CD14-positive monocyte (primary cell): ENCODE measurements at regions not wholly inside any gene's neighbourhood (a gene's known extent, or its start where the extent isn't known, plus 50 kb on each side); places are given as distances from the start of the nearest gene placed in this dataset.

ENCODE experiments used
- DNase-seq, 3 donors: peaks; one replicate each; pipeline ENCODE4 v3.0.0-alpha.2; 2011 to 2022
- H2AFZ ChIP-seq: 2 replicates; pipeline ENCODE4 v1.6.0; 2012; ENCODE audit warnings: mild to moderate bottlenecking, low read depth, low read length, inconsistent platforms; ENCODE audit not compliant: insufficient read depth, poor library complexity, severe bottlenecking
- H3K27ac ChIP-seq, 2 donors: 1 replicate in 1 of 2; 2 replicates in 1 of 2; pipeline ENCODE4 v1.5.1; 2012 to 2013; ENCODE audit warnings: low read length in 2 of 2, control low read depth in 1 of 2, inconsistent platforms in 1 of 2, low read depth in 1 of 2, mild to moderate bottlenecking in 1 of 2
- H3K27me3 ChIP-seq, 2 donors: one replicate each; pipeline versions ENCODE4 v1.6.0 to v1.6.1; 2011 to 2013; ENCODE audit warnings: low read length in 2 of 2; ENCODE audit not compliant: control insufficient read depth in 2 of 2, insufficient read depth in 2 of 2
- H3K36me3 ChIP-seq, 2 donors: replicated peaks in 1 of 2; 1 replicate in 1 of 2; 2 replicates in 1 of 2; pipeline versions ENCODE4 v1.5.1 to v1.6.1; 2012 to 2013; ENCODE audit warnings: low read length in 2 of 2, control low read depth in 1 of 2, inconsistent platforms in 1 of 2, mild to moderate bottlenecking in 1 of 2; ENCODE audit not compliant: insufficient read depth in 2 of 2, control insufficient read depth in 1 of 2
- H3K4me1 ChIP-seq, 2 donors: 1 replicate in 1 of 2; 2 replicates in 1 of 2; pipeline versions ENCODE4 v1.5.1 to v1.6.1; 2012 to 2013; ENCODE audit warnings: low read length in 2 of 2, control low read depth in 1 of 2, inconsistent platforms in 1 of 2, mild to moderate bottlenecking in 1 of 2, moderate library complexity in 1 of 2; ENCODE audit not compliant: insufficient read depth in 2 of 2, control insufficient read depth in 1 of 2
- H3K4me2 ChIP-seq: replicated peaks from 2 replicates; pipeline ENCODE3; 2012; ENCODE audit warnings: low read length, moderate library complexity, mild to moderate bottlenecking; ENCODE audit not compliant: poor library complexity, severe bottlenecking; ENCODE audit errors: extremely low read depth
- H3K4me3 ChIP-seq, 3 experiments: fragments of 200-600 bp in 1 of 3; sonication (generic) in 1 of 3; replicated peaks in 1 of 3; 1 replicate in 2 of 3; 2 replicates in 1 of 3; pipeline ENCODE4 v1.5.1; 2011 to 2013; ENCODE audit warnings: low read length in 3 of 3, mild to moderate bottlenecking in 3 of 3, control low read depth in 2 of 3, low read depth in 2 of 3, inconsistent platforms in 1 of 3, moderate library complexity in 1 of 3
- H3K79me2 ChIP-seq: 2 replicates; pipeline ENCODE4 v1.6.0; 2012; ENCODE audit warnings: mild to moderate bottlenecking, control low read depth, inconsistent platforms, low read length, moderate library complexity; ENCODE audit not compliant: insufficient read depth
- H3K9ac ChIP-seq: 2 replicates; pipeline ENCODE4 v1.6.0; 2017; ENCODE audit warnings: low read length, mild to moderate bottlenecking; ENCODE audit not compliant: insufficient read depth, poor library complexity, severe bottlenecking
- H3K9me3 ChIP-seq, 2 donors: replicated peaks in 1 of 2; 1 replicate in 1 of 2; 2 replicates in 1 of 2; pipeline versions ENCODE4 v1.5.1 to v1.6.1; 2012 to 2013; ENCODE audit warnings: low read length in 2 of 2, control low read depth in 1 of 2; ENCODE audit not compliant: control insufficient read depth in 1 of 2, insufficient read depth in 1 of 2
- H4K20me1 ChIP-seq: 2 replicates; pipeline ENCODE4 v1.6.0; 2012; ENCODE audit warnings: mild to moderate bottlenecking, low read length, control low read depth, moderate library complexity; ENCODE audit not compliant: insufficient read depth
- H3K27ac Mint-ChIP-seq, 7 donors: one replicate each; pipeline ENCODE4 v1.8.0; 2020; ENCODE audit warnings: mild to moderate bottlenecking in 7 of 7, mixed read lengths in 7 of 7, moderate library complexity in 6 of 7, inconsistent platforms in 2 of 7
- H3K27me3 Mint-ChIP-seq, 3 donors: one replicate each; pipeline ENCODE4 v1.8.0; 2021 to 2022; ENCODE audit warnings: low read depth in 3 of 3, mild to moderate bottlenecking in 3 of 3, mixed read lengths in 3 of 3, moderate library complexity in 3 of 3, inconsistent platforms in 1 of 3
- H3K36me3 Mint-ChIP-seq, 2 donors: one replicate each; pipeline ENCODE4 v1.8.0; 2020; ENCODE audit warnings: mixed read lengths in 2 of 2, inconsistent platforms in 1 of 2, mild to moderate bottlenecking in 1 of 2
- H3K4me1 Mint-ChIP-seq: one replicate; pipeline ENCODE4 v1.8.0; 2020; ENCODE audit warnings: mild to moderate bottlenecking, mixed read lengths
- H3K4me3 Mint-ChIP-seq, 2 donors: one replicate each; pipeline ENCODE4 v1.8.0; 2020; ENCODE audit warnings: mild to moderate bottlenecking in 2 of 2, mixed read lengths in 2 of 2, moderate library complexity in 1 of 2
- H3K9me3 Mint-ChIP-seq, 7 donors: one replicate each; pipeline ENCODE4 v1.8.0; 2020 to 2022; ENCODE audit warnings: mixed read lengths in 7 of 7, mild to moderate bottlenecking in 6 of 7, moderate library complexity in 6 of 7, inconsistent platforms in 2 of 7
- CTCF ChIP-seq: fragments of 200-600 bp; IDR thresholded peaks from one replicate; pipeline ENCODE4 v1.8.0; 2022; ENCODE audit warnings: antibody characterized with exemption, mild to moderate bottlenecking
- WGBS: methylation state at CpG from one replicate; pipeline ENCODE4 v1.1.5; 2013; ENCODE audit warnings: missing lambda C conversion rate; ENCODE audit not compliant: insufficient coverage; 5-methylcytosine and 5-hydroxymethylcytosine counted together
- intact Hi-C, 2 donors: fragments of 100-400 bp; cut with micrococcal nuclease; formaldehyde crosslinking; loops; one replicate each; pipeline versions ENCODE4 v1.15.0 to v1.15.1; 2023

GRCh38 chr4:170307182-170307581 lies 217.4 kb upstream of the AADAT start:
- Mint-ChIP-seq H3K4me1 (no peaks in the 10 kb centered on the region), H3K9me3 (peaks cover 0 to 8% (median 3%) of the 10 kb centered on the region in 7 donors), H3K36me3 (no peaks in the 10 kb centered on the region), H3K27ac (no peak overlapping the region), H3K4me3 (no peak overlapping the region), H3K27me3 (no peaks in the 10 kb centered on the region)
- Histone ChIP-seq H3K4me1 (no peaks in the 10 kb centered on the region), H3K9me3 (no peaks in the 10 kb centered on the region), H3K4me3 (no peak overlapping the region), H3K9ac (no peak overlapping the region), H4K20me1 (no peaks in the 10 kb centered on the region), H3K4me2 (no peak overlapping the region), H3K36me3 (no peaks in the 10 kb centered on the region), H2AFZ (no peak overlapping the region), H3K27me3 (no peaks in the 10 kb centered on the region), H3K27ac (no peak overlapping the region), H3K79me2 (no peaks in the 10 kb centered on the region)
- WGBS = no CpG with 5 or more reads among the region's 1 CpG
- no peak for TF ChIP-seq CTCF
- no peak for DNase-seq
- intact Hi-C loops = no loop called here

GRCh38 chr4:170306208-170306607 lies 216.5 kb upstream of the AADAT start:
- Histone ChIP-seq H3K36me3 (no peaks in the 10 kb centered on the region), H3K4me1 (no peaks in the 10 kb centered on the region), H3K4me3 (no peak overlapping the region), H4K20me1 (no peaks in the 10 kb centered on the region), H3K79me2 (no peaks in the 10 kb centered on the region), H3K4me2 (no peak overlapping the region), H3K27ac (no peak overlapping the region), H3K9ac (no peak overlapping the region), H3K9me3 (no peaks in the 10 kb centered on the region), H3K27me3 (no peaks in the 10 kb centered on the region), H2AFZ (no peak overlapping the region)
- Mint-ChIP-seq H3K4me1 (no peaks in the 10 kb centered on the region), H3K9me3 (peaks cover 0 to 7% (median 0%) of the 10 kb centered on the region in 7 donors), H3K27ac (no peak overlapping the region), H3K36me3 (no peaks in the 10 kb centered on the region), H3K4me3 (no peak overlapping the region), H3K27me3 (no peaks in the 10 kb centered on the region)
- TF ChIP-seq CTCF = no peak
- DNase-seq = no peak
- intact Hi-C loops = no loop called here
